WTC11 (cell line): ENCODE measurements at regions not wholly inside any gene's neighbourhood (a gene's known extent, or its start where the extent isn't known, plus 50 kb on each side); places are given as distances from the start of the nearest gene placed in this dataset.

Experiments
- ATAC-seq: fragments of 200-7000 bp; cut with Tn5 transposase; 2 replicates; pipeline ENCODE4 v1.10.0; 2021; ENCODE audit warnings: mild to moderate bottlenecking, moderate library complexity
- CTCF ChIA-PET: fragments of 300-600 bp; sonication (Branson Sonifier 250); formaldehyde crosslinking; loops from one replicate; lab custom pipeline; 2021; ENCODE audit warnings: antibody characterized with exemption; lab: Charles Lee
- POLR2A ChIA-PET: fragments of 350-600 bp; sonication (Branson Sonifier 250); formaldehyde crosslinking; loops from one replicate; lab custom pipeline; 2021; ENCODE audit warnings: antibody characterized with exemption; lab: Charles Lee
- DNase-seq: peaks from one replicate; pipeline ENCODE4 v3.0.0; 2021; ENCODE audit warnings: low spot score
- H3K27ac Mint-ChIP-seq: 2 replicates; pipeline ENCODE4 v1.8.0; 2021; ENCODE audit warnings: mixed read lengths
- H3K27me3 Mint-ChIP-seq: 2 replicates; pipeline ENCODE4 v1.8.0; 2021; ENCODE audit warnings: low read depth, mild to moderate bottlenecking, moderate library complexity, mixed read lengths
- H3K36me3 Mint-ChIP-seq: 2 replicates; pipeline ENCODE4 v1.8.0; 2021; ENCODE audit warnings: mixed read lengths
- H3K4me1 Mint-ChIP-seq: 2 replicates; pipeline ENCODE4 v1.8.0; 2022; ENCODE audit warnings: mixed read lengths
- H3K4me3 Mint-ChIP-seq: 2 replicates; pipeline ENCODE4 v1.8.0; 2021; ENCODE audit warnings: mild to moderate bottlenecking, moderate library complexity, mixed read lengths
- H3K9me3 Mint-ChIP-seq: 2 replicates; pipeline ENCODE4 v1.8.0; 2021; ENCODE audit warnings: mixed read lengths
- E2F1 ChIP-seq: sonication (generic); formaldehyde crosslinking; IDR thresholded peaks from 2 replicates; pipeline ENCODE4 v1.8.0; 2022; ENCODE audit warnings: mild to moderate bottlenecking, missing genetic modification reagents
- E2F5 ChIP-seq: sonication (generic); formaldehyde crosslinking; IDR thresholded peaks from 2 replicates; pipeline ENCODE4 v1.8.1; 2022; ENCODE audit warnings: mild to moderate bottlenecking, moderate library complexity, missing genetic modification reagents
- GABPB1 ChIP-seq: sonication (generic); formaldehyde crosslinking; IDR thresholded peaks from 2 replicates; pipeline ENCODE4 v1.8.1; 2023; ENCODE audit warnings: mild to moderate bottlenecking, missing genetic modification reagents
- GRHL2 ChIP-seq: fragments of 250-450 bp; sonication (Bioruptor Pico); IDR thresholded peaks from 2 replicates; pipeline ENCODE4 v1.8.0; 2022; ENCODE audit warnings: mild to moderate bottlenecking, moderate library complexity; ENCODE audit not compliant: insufficient replicate concordance, severe bottlenecking
- IRF1 ChIP-seq: sonication (generic); formaldehyde crosslinking; IDR thresholded peaks from 2 replicates; pipeline ENCODE4 v1.8.0; 2023; ENCODE audit warnings: missing genetic modification reagents
- MYBL2 ChIP-seq: sonication (generic); formaldehyde crosslinking; IDR thresholded peaks from 2 replicates; pipeline ENCODE4 v1.8.1; 2023; ENCODE audit warnings: mild to moderate bottlenecking, moderate library complexity, missing genetic modification reagents
- NFE2L1 ChIP-seq: sonication (generic); formaldehyde crosslinking; IDR thresholded peaks from 2 replicates; pipeline ENCODE4 v1.8.1; 2023; ENCODE audit warnings: missing genetic modification reagents
- NFYB ChIP-seq: sonication (generic); formaldehyde crosslinking; conservative IDR thresholded peaks from 2 replicates; pipeline ENCODE4 v1.8.0; 2022; ENCODE audit warnings: low read depth, missing genetic modification reagents
- NR1H2 ChIP-seq: sonication (generic); formaldehyde crosslinking; IDR thresholded peaks from 2 replicates; pipeline ENCODE4 v1.9.0; 2021; ENCODE audit warnings: mild to moderate bottlenecking, moderate library complexity, missing genetic modification reagents
- SOX15 ChIP-seq: fragments of 250-450 bp; sonication (Bioruptor Pico); IDR thresholded peaks from 2 replicates; pipeline ENCODE4 v1.9.0; 2021; ENCODE audit warnings: mild to moderate bottlenecking
- STAT6 ChIP-seq: sonication (generic); formaldehyde crosslinking; conservative IDR thresholded peaks from 2 replicates; pipeline ENCODE4 v1.8.1; 2023; ENCODE audit warnings: mild to moderate bottlenecking, low read depth, missing genetic modification reagents, moderate library complexity
- TEAD4 ChIP-seq: sonication (generic); formaldehyde crosslinking; IDR thresholded peaks from 2 replicates; pipeline ENCODE4 v1.8.0; 2022; ENCODE audit warnings: mild to moderate bottlenecking, missing genetic modification reagents
- ZBTB21 ChIP-seq: sonication (generic); formaldehyde crosslinking; IDR thresholded peaks from 2 replicates; pipeline ENCODE4 v1.8.1; 2023; ENCODE audit warnings: mild to moderate bottlenecking, missing genetic modification reagents, borderline replicate concordance
- ZMAT4 ChIP-seq: fragments of 250-450 bp; sonication (Bioruptor Pico); IDR thresholded peaks from 2 replicates; pipeline ENCODE4 v1.9.0; 2021; ENCODE audit warnings: mild to moderate bottlenecking
- ZNF232 ChIP-seq: sonication (generic); formaldehyde crosslinking; IDR thresholded peaks from 2 replicates; pipeline ENCODE4 v1.8.0; 2022; ENCODE audit warnings: mild to moderate bottlenecking, missing genetic modification reagents
- ZNF317 ChIP-seq: sonication (generic); formaldehyde crosslinking; IDR thresholded peaks from 2 replicates; pipeline ENCODE4 v1.8.1; 2023; ENCODE audit warnings: low read depth, mild to moderate bottlenecking, moderate library complexity, missing genetic modification reagents, borderline replicate concordance
- ZNF396 ChIP-seq: fragments of 250-450 bp; sonication (Bioruptor Pico); IDR thresholded peaks from 2 replicates; pipeline ENCODE4 v1.8.0; 2021; ENCODE audit warnings: mild to moderate bottlenecking, moderate library complexity, borderline replicate concordance
- TF ChIP-seq, protein P1 (sequence below): fragments of 250-450 bp; sonication (Bioruptor Pico); conservative IDR thresholded peaks from 2 replicates; pipeline ENCODE4 v1.9.0; 2021; ENCODE audit warnings: mild to moderate bottlenecking
- TF ChIP-seq, protein P2 (sequence below): sonication (generic); formaldehyde crosslinking; IDR thresholded peaks from 2 replicates; pipeline ENCODE4 v1.8.1; 2022; ENCODE audit warnings: low read depth, missing genetic modification reagents, borderline replicate concordance

GRCh38 chr9:86828631-86829030, 118.7 kb downstream of the GAS1 start:
- Mint-ChIP-seq H3K4me1 (peaks cover 22% of the 10 kb centered on the region), H3K27ac (no peak overlapping the region), H3K4me3 (no peak overlapping the region), H3K9me3 (peaks cover 10% of the 10 kb centered on the region), H3K36me3 (peaks cover 3% of the 10 kb centered on the region; the same call in 1 of the 2 replicates), H3K27me3 (peaks cover 9% of the 10 kb centered on the region; the same call in 1 of the 2 replicates)
- ChIA-PET POLR2A (no interaction called here), CTCF (no interaction called here)
- no peak for DNase-seq
- ATAC-seq: no peak
- TF ChIP-seq NR1H2 (no peak), TEAD4 (no peak), ZMAT4 (no peak), ZNF232 (CRISPR knock-in tag) (no peak), STAT6 (CRISPR knock-in tag) (no peak), SOX15 (CRISPR knock-in tag) (no peak)

DNA sequence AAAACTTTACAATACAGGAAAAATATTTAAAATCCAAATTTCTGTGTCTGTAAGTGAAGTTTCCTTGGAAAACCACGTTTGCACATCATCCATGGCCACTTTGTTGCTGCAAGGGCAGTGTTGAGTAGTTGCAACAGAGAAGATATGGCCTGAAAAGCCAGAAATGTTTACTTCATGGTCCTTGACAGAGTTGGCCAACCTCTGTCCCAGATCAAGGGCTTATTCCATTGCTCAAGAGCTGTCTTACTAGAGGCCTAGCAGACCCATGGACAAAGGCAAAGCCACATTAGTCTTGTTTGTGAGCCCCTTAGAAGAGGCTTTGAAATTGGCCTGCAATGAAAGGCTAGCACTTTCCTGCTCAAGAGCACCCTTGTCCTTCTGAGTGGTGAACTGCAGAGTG, 119.4 kb downstream of the GAS1 start:
- Mint-ChIP-seq H3K4me3 (no peak overlapping the region), H3K4me1 (peaks cover 22% of the 10 kb centered on the region), H3K27me3 (peaks cover 9% of the 10 kb centered on the region; the same call in 1 of the 2 replicates), H3K36me3 (peaks cover 3% of the 10 kb centered on the region; the same call in 1 of the 2 replicates), H3K9me3 (peaks cover 15% of the 10 kb centered on the region), H3K27ac (no peak overlapping the region)
- ChIA-PET POLR2A (no interaction called here), CTCF (no interaction called here)
- no peak for TF ChIP-seq NFE2L1 (CRISPR knock-in tag)
- DNase-seq (no peak), ATAC-seq (no peak)

- H3K36me3 Mint-ChIP-seq: peaks cover 3% of the 10 kb centered on the region; the same call in 1 of the 2 replicates
- no peak for ATAC-seq
- ChIA-PET CTCF (no interaction called here), POLR2A (no interaction called here)
- H3K4me1 Mint-ChIP-seq: peaks cover 21% of the 10 kb centered on the region
- no peak overlapping the region for H3K27ac Mint-ChIP-seq
- no peak for DNase-seq
- H3K9me3 Mint-ChIP-seq: peaks cover 26% of the 10 kb centered on the region
- H3K27me3 Mint-ChIP-seq: peaks cover 12% of the 10 kb centered on the region
- H3K4me3 Mint-ChIP-seq: no peak overlapping the region
- TF ChIP-seq, protein P1, sequence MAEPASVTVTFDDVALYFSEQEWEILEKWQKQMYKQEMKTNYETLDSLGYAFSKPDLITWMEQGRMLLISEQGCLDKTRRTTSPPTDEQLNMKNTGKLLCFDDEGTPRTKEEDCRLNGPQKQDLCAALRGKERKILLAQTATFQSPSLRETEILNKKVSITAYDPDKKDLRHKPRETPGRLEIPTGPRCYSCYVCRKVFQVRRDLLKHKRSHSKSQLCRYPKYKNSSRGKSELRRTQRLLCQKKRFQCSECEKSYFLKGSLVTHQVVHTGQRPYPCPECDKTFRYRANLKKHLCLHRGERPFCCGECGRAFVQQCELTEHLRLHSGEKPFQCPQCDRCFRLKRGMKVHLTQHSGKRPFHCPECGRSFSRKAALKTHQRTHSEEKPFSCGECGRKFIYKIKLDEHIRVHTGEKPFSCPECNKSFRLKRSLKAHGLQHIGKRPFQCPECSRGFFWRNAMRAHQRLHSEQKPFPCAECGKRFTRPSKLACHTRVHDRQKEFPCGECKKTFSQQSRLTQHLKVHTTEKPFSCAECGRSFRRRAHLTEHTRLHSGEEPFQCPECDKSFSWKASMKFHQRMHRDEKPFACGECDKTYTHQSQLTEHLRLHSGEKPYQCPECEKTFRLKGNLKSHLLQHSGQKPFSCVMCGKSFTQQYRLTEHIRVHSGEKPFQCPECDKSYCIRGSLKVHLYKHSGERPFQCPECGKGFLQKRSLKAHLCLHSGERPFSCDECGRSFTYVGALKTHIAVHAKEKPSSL (CRISPR knock-in tag): no peak
- no peak for TF ChIP-seq NFYB
- no peak for TF ChIP-seq ZNF317 (CRISPR knock-in tag)
- no peak for TF ChIP-seq GRHL2 (CRISPR knock-in tag)
- TF ChIP-seq ZNF232 (CRISPR knock-in tag): no peak
- TF ChIP-seq E2F1: no peak
- TF ChIP-seq, protein P2, sequence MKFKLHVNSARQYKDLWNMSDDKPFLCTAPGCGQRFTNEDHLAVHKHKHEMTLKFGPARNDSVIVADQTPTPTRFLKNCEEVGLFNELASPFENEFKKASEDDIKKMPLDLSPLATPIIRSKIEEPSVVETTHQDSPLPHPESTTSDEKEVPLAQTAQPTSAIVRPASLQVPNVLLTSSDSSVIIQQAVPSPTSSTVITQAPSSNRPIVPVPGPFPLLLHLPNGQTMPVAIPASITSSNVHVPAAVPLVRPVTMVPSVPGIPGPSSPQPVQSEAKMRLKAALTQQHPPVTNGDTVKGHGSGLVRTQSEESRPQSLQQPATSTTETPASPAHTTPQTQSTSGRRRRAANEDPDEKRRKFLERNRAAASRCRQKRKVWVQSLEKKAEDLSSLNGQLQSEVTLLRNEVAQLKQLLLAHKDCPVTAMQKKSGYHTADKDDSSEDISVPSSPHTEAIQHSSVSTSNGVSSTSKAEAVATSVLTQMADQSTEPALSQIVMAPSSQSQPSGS (CRISPR knock-in tag): no peak
- TF ChIP-seq E2F5 (CRISPR knock-in tag): no peak
- no peak for TF ChIP-seq MYBL2 (CRISPR knock-in tag)
- no peak for TF ChIP-seq TEAD4
- no peak for TF ChIP-seq GABPB1 (CRISPR knock-in tag)
- TF ChIP-seq IRF1 (CRISPR knock-in tag): no peak
- no peak for TF ChIP-seq ZBTB21 (CRISPR knock-in tag)
- TF ChIP-seq ZNF396 (CRISPR knock-in tag): no peak
- TF ChIP-seq, all 79 proteins: peak for 0
Observed at GRCh38 chr9:86825299-86825698, 122.0 kb downstream of the GAS1 start.
